C4-2B (cell line): ENCODE measurements at regions not wholly inside any gene's neighbourhood (a gene's known extent, or its start where the extent isn't known, plus 50 kb on each side); places are given as distances from the start of the nearest gene placed in this dataset.

Source experiments
- H3K27ac ChIP-seq: fragments of 450-650 bp; 2 replicates; pipeline ENCODE4 v1.5.1; 2017
- CTCF ChIP-seq: fragments of 450-650 bp; conservative IDR thresholded peaks from 2 replicates; pipeline ENCODE4 v1.5.1; 2017; ENCODE audit warnings: mild to moderate bottlenecking
- ZFX ChIP-seq: fragments of 450-650 bp; IDR thresholded peaks from 2 replicates; pipeline ENCODE4 v1.6.1; 2017

DNA sequence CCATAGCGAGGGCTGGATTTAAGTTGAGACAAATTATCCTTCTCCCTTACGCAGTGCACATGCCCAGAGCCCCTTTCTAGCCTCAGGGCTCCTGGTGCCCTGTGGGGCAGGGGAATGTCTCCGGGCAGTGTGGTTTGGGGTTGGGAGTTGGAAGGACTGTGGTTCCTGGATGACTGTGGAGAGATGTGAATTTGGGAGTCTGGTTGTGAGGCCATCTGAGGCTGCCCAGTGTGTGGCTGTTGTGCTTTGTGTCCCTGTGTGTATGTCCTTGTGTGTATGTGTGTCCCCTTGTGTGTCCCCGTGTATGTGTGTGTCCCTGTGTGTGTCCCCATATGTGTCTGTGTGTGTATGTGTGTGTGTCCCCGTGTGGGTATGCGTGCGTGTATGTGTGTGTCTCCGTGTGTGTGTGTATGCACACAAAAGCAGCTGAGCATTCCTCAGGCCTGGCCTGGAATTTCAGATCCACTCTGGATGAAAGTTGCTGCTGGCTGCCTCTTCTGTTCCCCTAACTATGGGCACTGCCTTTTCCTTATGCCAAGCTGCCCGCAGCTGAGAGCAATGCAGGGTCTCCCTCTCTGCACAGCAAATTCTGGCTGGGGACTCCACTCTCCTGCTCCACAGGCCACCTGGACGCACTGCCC, 65.4 kb downstream of the UBIAD1 start:
- H3K27ac ChIP-seq, result no peak overlapping the region
- TF ChIP-seq ZFX, result no peak
- no peak for TF ChIP-seq CTCF

DNA sequence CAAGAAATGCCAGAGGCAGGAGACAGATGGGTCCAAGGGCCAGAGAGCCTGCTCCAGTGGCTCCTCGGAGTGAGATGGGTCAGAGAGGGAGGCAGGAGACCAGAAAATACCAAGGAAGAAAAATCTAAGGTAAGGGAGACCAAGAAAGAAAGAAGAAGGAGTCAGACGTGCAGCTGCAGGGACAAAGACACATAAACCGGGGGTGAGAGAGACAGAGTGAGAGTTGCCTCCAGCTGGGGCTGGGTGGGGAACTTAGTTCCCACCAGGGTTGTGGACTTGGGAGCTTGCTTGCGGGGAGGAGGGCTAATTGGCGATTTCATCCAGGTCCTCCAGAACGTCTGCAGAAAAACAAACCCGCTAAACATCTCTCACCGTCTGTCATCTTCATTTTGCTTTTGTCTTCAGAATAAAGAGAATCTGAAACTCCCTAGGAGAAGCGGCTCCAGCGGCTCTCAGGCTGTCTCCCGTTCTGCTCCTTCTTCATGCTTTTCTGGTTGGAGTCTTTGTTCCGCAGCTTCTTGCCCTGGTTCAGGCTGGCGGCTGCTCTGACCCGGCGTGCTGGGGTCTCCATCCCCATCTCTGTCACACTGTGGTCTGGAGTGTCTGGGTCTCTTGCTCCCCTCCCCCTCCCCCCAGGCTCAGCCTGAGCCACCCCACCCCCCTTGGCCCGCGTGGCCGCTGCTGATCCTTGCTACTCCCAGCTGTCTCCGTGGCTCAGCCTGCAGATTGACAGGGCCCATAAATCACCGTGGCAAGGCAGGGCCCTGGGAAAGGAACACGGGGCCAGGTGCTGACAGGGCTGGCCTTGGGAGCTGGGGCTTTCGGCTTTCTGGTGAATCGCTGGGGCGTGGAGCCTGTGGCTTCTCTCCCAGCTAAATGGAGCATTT, 66.6 kb downstream of the UBIAD1 start:
- TF ChIP-seq ZFX (no peak), CTCF (no peak)
- no peak overlapping the region for H3K27ac ChIP-seq

- TF ChIP-seq CTCF, result no peak
- TF ChIP-seq ZFX, result no peak
- H3K27ac ChIP-seq, result no peak overlapping the region
Measured at GRCh38 chr1:11340233-11340632, 67.2 kb downstream of the UBIAD1 start.

- peak overlapping the region; percentile 28 for H3K27ac ChIP-seq
- no peak for TF ChIP-seq ZFX
- TF ChIP-seq CTCF, result no peak
Measured at GRCh38 chr1:11341901-11342552, 69.0 kb downstream of the UBIAD1 start.

DNA sequence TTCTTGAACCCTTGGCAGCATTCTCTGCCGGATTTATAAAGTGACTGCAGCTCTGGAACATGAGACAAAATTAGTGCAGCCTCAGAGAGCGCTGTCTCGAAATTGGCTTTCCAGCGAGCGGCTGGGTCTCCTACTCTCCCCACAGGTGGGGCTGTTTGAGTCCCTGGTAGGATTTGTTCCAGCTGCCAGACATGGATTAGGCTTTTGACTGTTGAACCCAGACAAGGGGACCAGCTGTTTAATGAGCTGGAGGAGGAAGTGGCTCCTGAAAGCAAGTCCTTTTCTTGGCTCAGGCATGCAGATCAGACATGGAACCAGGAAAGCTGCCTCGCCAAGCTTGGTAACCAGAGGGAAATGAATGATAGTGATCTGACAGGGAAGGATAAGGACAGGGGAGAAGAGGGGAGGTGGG, 69.6 kb downstream of the UBIAD1 start:
- H3K27ac ChIP-seq, result peak overlapping the region; percentile 28

DNA sequence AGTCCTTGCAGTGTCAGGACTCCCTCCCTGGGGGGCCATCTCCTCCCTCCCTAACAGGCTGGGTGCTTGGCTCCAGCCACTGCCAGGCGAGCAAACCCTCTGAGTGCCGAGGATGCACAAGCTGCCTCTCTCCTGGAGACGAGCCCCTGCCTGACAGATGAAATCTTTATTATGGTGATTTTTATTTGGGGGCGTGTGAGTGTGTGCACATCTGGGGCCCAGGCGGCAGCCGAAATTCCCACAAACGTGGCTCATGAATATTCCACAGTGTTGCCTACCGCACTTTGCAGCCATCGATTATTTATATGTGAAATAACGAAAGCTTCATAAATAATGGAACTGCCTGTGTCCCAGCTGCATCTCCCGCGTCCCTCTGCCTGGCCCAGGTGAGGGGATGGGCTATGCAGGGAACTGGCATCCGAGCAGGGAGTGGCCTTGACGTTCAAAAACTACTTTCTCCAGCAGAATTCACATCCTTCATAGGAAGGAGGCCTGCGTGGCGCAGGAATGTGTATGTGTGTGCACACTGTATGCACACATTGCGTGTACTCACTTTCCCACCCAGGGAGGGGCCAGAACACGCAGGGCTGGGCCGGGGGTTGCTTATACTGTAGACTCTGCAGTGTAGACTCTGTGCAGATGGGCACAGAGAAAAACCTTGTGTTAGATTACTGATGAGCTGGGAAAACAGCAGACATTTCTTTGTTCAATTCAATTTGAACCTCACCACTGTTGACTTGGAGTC, 73.1 kb downstream of the UBIAD1 start:
- H3K27ac ChIP-seq, result no peak overlapping the region
- no peak for TF ChIP-seq CTCF
- TF ChIP-seq ZFX, result no peak

More for the DNA sequence above, 69.6 kb downstream of the UBIAD1 start:
- TF ChIP-seq ZFX, result no peak
- TF ChIP-seq CTCF, result no peak
